Activated naive CD4-positive, alpha-beta T cell treated with Interleukin-2 at 50 U/mL for 16 hours (primary cell): ENCODE measurements at regions not wholly inside any gene's neighbourhood (a gene's known extent, or its start where the extent isn't known, plus 50 kb on each side); places are given as distances from the start of the nearest gene placed in this dataset.
"Not testable (repeated sequence)": the region's sequence is repeated elsewhere in the genome, so short reads cannot be mapped to it uniquely, and the experiment has no call there.

Experiments
- DNase-seq: peaks from one replicate; pipeline ENCODE4 v3.0.0-alpha.2; 2020

- DNase-seq = no peak
Observed at GRCh38 chr10:3331187-3331586, 158.6 kb upstream of the PITRM1 start.

GRCh38 chr10:3330663-3331062 is 158.1 kb upstream of the PITRM1 start:
- no peak for DNase-seq

GRCh38 chr10:3325954-3326750 is 153.6 kb upstream of the PITRM1 start:
- no peak for DNase-seq

GRCh38 chr10:3324612-3325038 is 152.0 kb upstream of the PITRM1 start:
- no peak for DNase-seq

GRCh38 chr10:3323865-3324498 is 151.4 kb upstream of the PITRM1 start:
- DNase-seq = no peak

- DNase-seq = no peak
Observed at GRCh38 chr10:3321123-3321522, 148.5 kb upstream of the PITRM1 start.

- no peak for DNase-seq
Observed at GRCh38 chr10:3319811-3320226, 147.2 kb upstream of the PITRM1 start.

GRCh38 chr10:3318480-3318807 is 145.9 kb upstream of the PITRM1 start:
- DNase-seq = not testable (repeated sequence)

- DNase-seq = not testable (repeated sequence)
Observed at GRCh38 chr10:3317553-3318479, 145.2 kb upstream of the PITRM1 start.

GRCh38 chr10:3314445-3315085 is 142.0 kb upstream of the PITRM1 start:
- not testable (repeated sequence) for DNase-seq

- peak; percentile 12 for DNase-seq
Observed at GRCh38 chr10:3313784-3314444, 141.3 kb upstream of the PITRM1 start.

- no peak for DNase-seq
Observed at GRCh38 chr10:3312403-3312940, 139.9 kb upstream of the PITRM1 start.

- no peak for DNase-seq
Observed at GRCh38 chr10:3310016-3310784, 137.6 kb upstream of the PITRM1 start.

GRCh38 chr10:3306050-3306449 is 133.5 kb upstream of the PITRM1 start:
- DNase-seq = no peak

- DNase-seq = no peak
Observed at GRCh38 chr10:3295582-3296151, 123.1 kb upstream of the PITRM1 start.

- DNase-seq = no peak
Observed at GRCh38 chr10:3294919-3295581, 122.5 kb upstream of the PITRM1 start.

- DNase-seq = no peak
Observed at GRCh38 chr10:3293581-3294431, 121.2 kb upstream of the PITRM1 start.

GRCh38 chr10:3292636-3293035 is 120.1 kb upstream of the PITRM1 start:
- DNase-seq = no peak

GRCh38 chr10:3290550-3290949 is 118.0 kb upstream of the PITRM1 start:
- DNase-seq = no peak
